G401.6 (cell line): ENCODE measurements at regions not wholly inside any gene's neighbourhood (a gene's known extent, or its start where the extent isn't known, plus 50 kb on each side); places are given as distances from the start of the nearest gene placed in this dataset.

Experiments used
- FAIRE-seq: peaks from 2 replicates; lab custom pipeline; 2012; peaks lifted over from hg19 to GRCh38; lab: Jason Lieb, UNC

DNA sequence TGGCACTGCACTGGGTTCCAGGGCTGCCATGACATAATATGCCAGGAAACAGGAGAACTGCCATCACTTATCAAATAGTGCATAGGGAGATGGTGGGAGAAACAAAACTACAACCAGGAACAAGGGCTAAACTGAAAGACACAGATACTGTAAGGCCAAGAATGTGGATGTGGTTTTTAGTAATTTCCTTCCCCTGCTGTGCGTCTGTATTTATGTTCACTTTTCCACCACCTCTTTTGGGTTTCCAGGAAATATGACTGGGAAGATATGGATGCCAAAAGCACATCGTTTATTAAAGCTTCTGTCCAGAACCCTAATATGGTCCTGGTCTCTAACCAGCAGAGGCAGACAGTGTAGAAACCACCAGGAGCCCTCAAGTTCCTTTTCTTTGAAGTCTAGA, 759.7 kb upstream of the FANCL start:
- FAIRE-seq: no peak

GRCh38 chr2:58992062-58992706, 751.1 kb upstream of the FANCL start:
- no peak for FAIRE-seq

- FAIRE-seq: no peak
Measured at GRCh38 chr2:58991357-58991756, 750.2 kb upstream of the FANCL start.

DNA sequence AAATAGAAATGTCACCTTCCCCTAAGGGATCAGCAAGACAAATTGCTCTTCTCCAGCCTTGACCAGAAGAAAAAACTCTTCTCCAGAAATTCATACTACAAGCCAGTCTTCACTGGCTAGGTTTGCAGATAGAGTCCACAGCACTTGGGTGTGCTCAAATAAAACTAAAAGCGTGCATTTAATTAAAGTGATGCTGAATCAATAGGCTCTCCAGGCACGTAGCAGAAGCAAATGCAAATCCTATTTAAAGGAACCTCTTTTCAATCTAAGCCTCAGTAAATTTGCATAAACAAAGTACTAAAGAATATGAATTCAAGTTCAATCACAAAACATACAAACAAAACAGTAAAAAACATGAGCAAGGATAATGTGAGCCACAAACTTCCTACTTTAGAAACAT, 744.4 kb upstream of the FANCL start:
- FAIRE-seq: no peak

DNA sequence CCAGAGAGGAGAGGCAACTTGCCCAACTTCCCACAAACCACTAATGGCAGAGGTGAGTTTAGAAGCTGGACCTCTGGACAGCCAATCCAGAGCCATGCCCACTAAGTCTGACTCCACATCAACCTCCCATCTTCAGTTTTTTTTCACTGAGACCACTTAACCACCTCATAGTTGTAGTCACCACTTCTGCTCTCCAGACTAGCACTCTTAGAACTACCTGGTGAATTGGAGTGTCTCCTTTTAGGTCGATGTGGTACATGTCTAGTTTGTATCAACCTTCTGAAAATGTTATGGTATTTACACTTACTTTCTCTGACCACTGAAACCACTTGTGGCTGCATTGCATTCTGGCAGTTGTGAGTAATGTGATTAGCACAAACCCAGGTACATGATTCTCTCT, 743.6 kb upstream of the FANCL start:
- no peak for FAIRE-seq

- no peak for FAIRE-seq
Measured at GRCh38 chr2:58983111-58983510, 742.0 kb upstream of the FANCL start.

GRCh38 chr2:58981237-58981636, 740.1 kb upstream of the FANCL start:
- FAIRE-seq: no peak

- no peak for FAIRE-seq
Measured at GRCh38 chr2:58976375-58977071, 735.4 kb upstream of the FANCL start.

- no peak for FAIRE-seq
Measured at GRCh38 chr2:58974881-58975280, 733.8 kb upstream of the FANCL start.

DNA sequence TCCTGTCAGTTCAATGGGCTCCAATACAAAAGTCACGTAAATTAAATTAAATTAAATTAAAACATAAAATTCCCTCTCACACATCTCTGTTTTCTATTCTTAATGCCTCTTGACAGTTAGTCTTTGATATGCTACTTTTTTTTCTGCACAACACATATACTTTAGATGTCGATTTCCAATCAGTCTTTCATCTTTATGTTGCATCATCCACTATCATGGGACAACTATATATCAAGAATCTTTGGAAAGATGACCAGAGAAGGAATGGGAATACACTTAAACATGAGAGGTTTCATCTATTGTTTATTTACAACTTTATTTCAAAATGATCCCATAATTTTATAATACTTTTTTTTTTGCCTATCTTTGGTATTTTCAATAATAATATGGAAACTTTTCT, 733.3 kb upstream of the FANCL start:
- no peak for FAIRE-seq

GRCh38 chr2:58973811-58974281, 732.7 kb upstream of the FANCL start:
- no peak for FAIRE-seq

- no peak for FAIRE-seq
Measured at GRCh38 chr2:58972737-58973136, 731.6 kb upstream of the FANCL start.

DNA sequence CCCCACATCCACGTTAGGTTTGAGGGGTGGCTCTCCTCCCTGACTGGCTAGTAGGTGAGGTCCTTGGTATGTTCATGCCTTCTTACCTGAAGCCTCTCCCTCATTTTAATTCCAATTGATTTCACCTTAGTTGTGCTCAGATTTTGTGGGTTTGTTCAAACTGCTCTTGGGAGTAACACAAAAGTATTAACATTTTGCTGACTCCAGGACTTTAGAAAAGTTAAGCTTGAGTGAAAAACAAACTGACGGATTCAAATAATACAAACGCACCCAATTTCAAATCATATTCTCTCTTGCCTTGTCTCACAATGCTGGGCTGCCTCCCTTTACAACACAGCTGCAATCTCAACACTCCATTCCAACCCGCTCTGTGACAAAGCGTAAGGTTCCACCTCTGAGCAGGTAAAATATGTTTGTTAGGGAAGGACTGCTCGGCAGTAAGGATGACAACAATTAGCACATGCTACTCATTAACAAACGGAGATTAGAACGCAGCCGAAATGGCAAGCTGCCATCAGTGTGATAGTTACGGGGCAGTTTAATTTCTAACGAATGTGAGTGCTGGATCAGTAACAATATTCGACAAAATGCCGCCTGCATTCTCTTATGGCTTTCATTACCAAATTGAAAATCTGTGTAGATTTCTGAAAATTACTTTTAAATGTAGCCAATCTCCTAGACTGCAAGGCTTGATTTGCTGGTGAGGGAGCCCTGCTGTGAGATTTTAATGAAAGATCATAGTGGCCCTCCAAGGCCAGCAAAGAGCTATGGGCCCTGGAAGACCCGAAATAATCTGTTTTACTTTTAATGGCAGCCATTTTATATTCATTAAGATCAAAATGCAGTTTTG, 730.6 kb upstream of the FANCL start:
- no peak for FAIRE-seq

- FAIRE-seq: no peak
Measured at GRCh38 chr2:58970365-58970764, 729.2 kb upstream of the FANCL start.

DNA sequence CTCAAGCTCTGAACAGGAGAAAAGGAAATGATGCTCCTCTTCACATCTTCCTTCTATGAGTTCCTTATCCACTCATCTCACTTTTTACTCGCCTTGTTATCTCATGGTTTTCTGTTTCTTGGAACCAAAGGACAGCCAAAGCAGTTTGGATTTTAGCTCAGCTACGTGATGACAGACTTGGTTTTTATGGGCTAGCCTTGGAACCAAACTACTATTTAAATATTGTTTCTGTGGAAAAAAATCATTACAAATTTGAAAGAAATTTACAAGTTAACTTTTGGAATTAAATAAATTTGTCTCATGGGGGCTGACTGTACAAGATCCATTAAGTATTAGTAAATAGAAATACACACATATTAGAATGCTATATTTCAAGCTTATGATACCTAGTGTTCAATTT, 727.8 kb upstream of the FANCL start:
- FAIRE-seq: no peak

DNA sequence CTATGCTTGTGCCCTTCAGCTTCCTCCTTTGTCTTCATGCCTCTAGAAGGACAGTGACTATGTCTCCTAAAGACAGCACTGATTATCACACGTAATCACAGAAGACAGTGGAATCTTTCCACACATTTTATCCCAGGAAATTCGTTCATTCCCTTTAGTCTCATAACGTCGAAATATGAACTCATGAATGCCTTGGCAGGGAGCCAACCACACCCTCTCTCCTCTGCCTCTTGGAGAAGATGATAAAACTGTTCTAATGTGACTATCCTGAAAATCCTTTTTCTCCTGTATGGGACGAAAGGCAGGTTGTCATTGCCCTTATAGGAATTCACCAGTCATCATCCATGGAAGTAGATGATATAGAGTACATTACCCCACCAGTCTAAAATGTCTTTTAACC, 726.6 kb upstream of the FANCL start:
- no peak for FAIRE-seq

DNA sequence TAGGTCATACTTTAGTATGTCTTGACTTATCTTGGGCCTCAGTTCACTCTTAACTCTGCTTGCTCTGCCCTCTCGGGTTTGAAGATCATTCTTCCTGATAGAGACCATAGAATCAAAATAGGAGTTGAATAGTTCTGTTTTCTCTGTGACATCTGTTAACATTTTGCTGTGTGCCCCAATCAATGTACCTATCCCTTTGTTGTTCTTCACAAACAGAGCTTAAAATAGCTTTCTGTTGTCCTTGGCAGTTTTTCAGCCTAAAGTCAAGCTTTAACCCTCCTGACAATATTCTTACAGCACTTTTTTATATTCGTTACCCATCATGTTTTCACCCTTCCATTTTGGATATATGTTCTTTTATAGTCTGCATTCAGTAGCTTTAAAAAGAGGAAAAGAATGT, 724.5 kb upstream of the FANCL start:
- no peak for FAIRE-seq

GRCh38 chr2:58959996-58960395, 718.9 kb upstream of the FANCL start:
- FAIRE-seq: no peak

DNA sequence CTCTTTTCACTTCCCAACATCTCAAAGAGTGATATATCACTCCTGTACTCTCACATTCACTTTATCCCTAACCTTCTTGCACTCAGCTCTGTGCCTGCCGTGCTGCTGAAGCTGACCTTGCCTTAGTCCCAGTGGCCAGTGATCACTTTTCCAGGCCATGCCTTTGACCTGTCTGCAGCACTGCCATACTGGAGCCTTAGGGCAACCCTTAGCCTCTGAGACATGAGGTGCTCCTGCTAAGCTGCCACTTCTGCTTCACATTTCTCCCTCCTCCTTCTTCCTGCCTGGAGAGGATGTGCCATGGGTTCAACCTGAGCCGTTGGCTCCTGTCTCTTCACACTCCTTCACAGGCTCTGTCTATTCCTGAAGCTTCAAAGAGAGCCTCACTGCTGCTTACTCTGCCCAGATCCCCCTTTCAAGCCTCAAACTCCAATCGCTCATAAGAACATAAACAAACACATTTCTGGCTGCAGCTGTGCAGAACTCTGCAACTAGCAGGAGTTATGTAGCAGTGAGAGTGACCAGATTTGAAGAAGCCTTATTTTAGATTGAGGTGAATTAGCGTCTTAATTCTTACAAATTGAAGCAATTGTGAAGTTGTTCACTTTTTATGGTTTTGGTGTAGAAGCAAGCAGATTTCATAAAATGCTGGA, 716.2 kb upstream of the FANCL start:
- FAIRE-seq: no peak

GRCh38 chr2:58954880-58955385, 713.8 kb upstream of the FANCL start:
- no peak for FAIRE-seq

DNA sequence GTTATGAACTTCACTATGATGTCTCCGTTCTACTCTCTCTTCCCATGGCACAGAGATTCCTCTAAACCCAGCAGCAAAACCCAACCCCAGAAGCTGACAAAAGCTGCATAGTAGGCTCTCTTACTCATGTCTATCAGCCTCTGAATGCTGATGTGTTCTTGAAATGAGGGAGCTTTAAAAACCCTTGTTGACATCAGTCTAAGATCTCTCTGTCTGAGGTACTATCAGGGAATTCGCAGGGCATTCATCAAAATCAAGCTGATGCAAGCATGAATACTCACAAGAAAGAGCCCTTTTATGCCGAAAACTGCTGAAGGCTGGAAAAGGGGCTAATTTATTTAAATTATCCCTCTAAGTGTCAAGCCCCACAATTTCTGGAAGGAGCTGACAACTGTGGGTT, 710.6 kb upstream of the FANCL start:
- FAIRE-seq: no peak

DNA sequence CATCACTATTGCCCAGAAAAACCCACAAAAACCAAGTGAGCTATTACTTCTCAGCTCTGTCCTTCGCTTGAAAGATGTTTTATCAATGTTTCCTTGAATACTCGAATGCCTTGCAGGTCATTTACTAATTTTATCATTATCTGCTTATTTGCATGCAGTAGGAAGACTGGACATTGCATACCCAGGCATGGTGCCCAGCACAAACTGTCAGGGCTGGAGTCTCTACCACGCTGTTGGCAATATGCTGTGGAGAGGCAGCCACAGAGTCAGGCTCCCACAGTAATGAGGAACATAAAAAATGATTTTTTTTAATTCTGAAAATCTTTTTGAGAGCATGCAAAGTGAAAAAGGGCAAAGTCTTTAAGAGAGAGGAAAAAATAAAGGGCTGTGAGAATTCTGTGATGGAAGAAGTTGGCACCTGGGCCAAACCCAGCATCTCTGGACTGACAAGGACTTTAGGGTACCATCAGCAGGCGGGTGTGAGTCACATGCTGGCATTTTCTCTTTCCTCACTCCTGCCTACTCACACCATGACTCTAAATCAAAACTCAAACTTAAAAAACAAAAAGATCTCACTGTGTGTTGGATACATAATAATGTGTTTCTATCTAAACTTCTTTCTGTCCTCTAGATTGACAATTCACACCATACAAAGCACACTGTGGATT, 709.8 kb upstream of the FANCL start:
- no peak for FAIRE-seq
